Vagina (tissue), 2 donors: ENCODE measurements at regions not wholly inside any gene's neighbourhood (a gene's known extent, or its start where the extent isn't known, plus 50 kb on each side); places are given as distances from the start of the nearest gene placed in this dataset.

Source experiments
- CTCF ChIP-seq, 3 experiments: fragments of 450-650 bp in 2 of 3; fragments of 200-600 bp in 1 of 3; sonication (generic) in 1 of 3; IDR thresholded peaks; one replicate each; pipeline ENCODE4 v1.5.1; 2017 to 2019; ENCODE audit warnings: antibody characterized with exemption in 3 of 3, mild to moderate bottlenecking in 2 of 3, moderate library complexity in 2 of 3
- POLR2A ChIP-seq, 2 donors: fragments of 450-650 bp; IDR thresholded peaks; one replicate each; pipeline ENCODE4 v1.6.1; 2017; ENCODE audit warnings: antibody characterized with exemption in 2 of 2, mild to moderate bottlenecking in 2 of 2, moderate library complexity in 2 of 2
- POLR2AphosphoS5 ChIP-seq, 2 donors: sonication (generic); formaldehyde crosslinking; IDR thresholded peaks; one replicate each; pipeline ENCODE4 v1.9.0; 2017; ENCODE audit warnings: antibody characterized with exemption in 2 of 2, mild to moderate bottlenecking in 2 of 2, low read depth in 1 of 2; ENCODE audit not compliant: insufficient read depth in 1 of 2

GRCh38 chr12:83196694-83197350 is 510.1 kb downstream of the TMTC2 start:
- TF ChIP-seq CTCF (IDR thresholded peaks at IDR 0.05) (no peak), POLR2A (IDR thresholded peaks at IDR 0.05) (no peak), POLR2AphosphoS5 (IDR thresholded peaks at IDR 0.05; ENCODE audit: insufficient read depth in 1 of 2, low read depth in 1 of 2) (no peak)
